ENCODE measurements at regions not wholly inside any gene's neighbourhood (a gene's known extent, or its start where the extent isn't known, plus 50 kb on each side); places are given as distances from the start of the nearest gene placed in this dataset.

DNA sequence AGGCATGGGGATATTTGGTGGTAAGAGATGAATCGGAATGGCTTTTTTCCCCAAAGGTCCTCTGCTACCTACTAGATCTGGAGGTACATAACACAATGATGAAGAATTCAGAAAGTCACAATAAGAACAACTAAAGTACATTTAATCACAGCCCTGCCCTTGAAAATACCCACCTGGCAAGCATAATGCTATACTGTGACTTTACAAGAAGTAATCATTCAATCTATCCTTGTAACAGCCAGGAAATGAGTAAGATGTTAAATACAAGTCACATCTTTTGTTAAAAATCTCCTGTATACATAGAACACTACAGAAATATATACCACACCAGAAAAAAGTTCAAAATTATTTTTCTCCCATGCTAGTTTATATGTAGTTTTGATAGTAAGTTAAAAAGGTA, 108.3 kb upstream of the ABCB5 start:
- Histone ChIP-seq H3K27ac (no peak overlapping the region), H4K20me1 (ENCODE audit: insufficient read depth, poor library complexity, severe bottlenecking) (no peaks in the 10 kb centered on the region), H3K4me2 (no peak overlapping the region), H3K79me2 (no peaks in the 10 kb centered on the region), H3K9me3 (ENCODE audit: low read depth) (no peaks in the 10 kb centered on the region), H3K27me3 (peaks cover 5% of the 10 kb centered on the region), H2AFZ (no peak overlapping the region), H3K36me3 (replicated peaks; ENCODE audit: insufficient read depth, low read depth) (no peaks in the 10 kb centered on the region), H3K9me2 (replicated peaks; ENCODE audit: insufficient read depth) (no peaks in the 10 kb centered on the region), H3K4me3 (no peak overlapping the region), H3K4me1 (ENCODE audit: insufficient read depth) (no peaks in the 10 kb centered on the region)
- TF ChIP-seq EZH2phosphoT487 (IDR thresholded peaks at IDR 0.05; ENCODE audit: low read depth, severe bottlenecking, unreplicated experiment) = no peak
- TF ChIP-seq EZH2 (IDR thresholded peaks at IDR 0.05; ENCODE audit: borderline replicate concordance) = no peak
- TF ChIP-seq, protein P1, sequence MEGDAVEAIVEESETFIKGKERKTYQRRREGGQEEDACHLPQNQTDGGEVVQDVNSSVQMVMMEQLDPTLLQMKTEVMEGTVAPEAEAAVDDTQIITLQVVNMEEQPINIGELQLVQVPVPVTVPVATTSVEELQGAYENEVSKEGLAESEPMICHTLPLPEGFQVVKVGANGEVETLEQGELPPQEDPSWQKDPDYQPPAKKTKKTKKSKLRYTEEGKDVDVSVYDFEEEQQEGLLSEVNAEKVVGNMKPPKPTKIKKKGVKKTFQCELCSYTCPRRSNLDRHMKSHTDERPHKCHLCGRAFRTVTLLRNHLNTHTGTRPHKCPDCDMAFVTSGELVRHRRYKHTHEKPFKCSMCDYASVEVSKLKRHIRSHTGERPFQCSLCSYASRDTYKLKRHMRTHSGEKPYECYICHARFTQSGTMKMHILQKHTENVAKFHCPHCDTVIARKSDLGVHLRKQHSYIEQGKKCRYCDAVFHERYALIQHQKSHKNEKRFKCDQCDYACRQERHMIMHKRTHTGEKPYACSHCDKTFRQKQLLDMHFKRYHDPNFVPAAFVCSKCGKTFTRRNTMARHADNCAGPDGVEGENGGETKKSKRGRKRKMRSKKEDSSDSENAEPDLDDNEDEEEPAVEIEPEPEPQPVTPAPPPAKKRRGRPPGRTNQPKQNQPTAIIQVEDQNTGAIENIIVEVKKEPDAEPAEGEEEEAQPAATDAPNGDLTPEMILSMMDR (IDR thresholded peaks at IDR 0.05; ENCODE audit: poor library complexity) = no peak
- DNase-seq (ENCODE audit: low spot score) = no peak
- WGBS (ENCODE audit: low lambda C conversion rate, missing lambda C conversion rate) = 86% methylated on average over 1 of the region's 1 CpG

DNA sequence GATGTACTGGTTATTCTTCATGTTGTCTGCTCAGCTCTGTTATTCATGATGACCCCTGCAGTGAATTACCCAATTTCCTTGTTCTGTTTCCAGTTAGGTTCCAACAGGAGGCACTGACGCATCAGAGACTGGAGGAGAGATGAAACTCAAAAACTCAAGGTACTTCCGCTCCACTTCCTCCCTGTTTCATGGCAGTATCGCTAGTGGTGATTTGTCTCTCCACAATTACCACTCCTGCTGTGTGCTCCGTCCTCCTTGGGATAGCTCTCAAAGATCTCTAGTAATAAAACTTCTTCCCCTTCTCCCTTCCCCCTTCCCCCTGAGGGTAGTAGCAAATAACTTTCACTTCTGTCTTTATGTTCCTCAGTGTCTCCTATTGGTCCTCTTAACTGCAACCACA, 107.4 kb upstream of the ABCB5 start:
- H4K20me1 ChIP-seq (ENCODE audit: insufficient read depth, poor library complexity, severe bottlenecking) = no peaks in the 10 kb centered on the region
- no peaks in the 10 kb centered on the region for H3K4me1 ChIP-seq (ENCODE audit: insufficient read depth)
- H3K79me2 ChIP-seq = no peaks in the 10 kb centered on the region
- no peak overlapping the region for H3K4me2 ChIP-seq
- no peaks in the 10 kb centered on the region for H3K9me3 ChIP-seq (ENCODE audit: low read depth)
- peaks cover 5% of the 10 kb centered on the region for H3K27me3 ChIP-seq
- H3K9me2 ChIP-seq (replicated peaks; ENCODE audit: insufficient read depth) = no peaks in the 10 kb centered on the region
- H3K27ac ChIP-seq = no peak overlapping the region
- H3K4me3 ChIP-seq = no peak overlapping the region
- no peaks in the 10 kb centered on the region for H3K36me3 ChIP-seq (replicated peaks; ENCODE audit: insufficient read depth, low read depth)
- WGBS (ENCODE audit: low lambda C conversion rate, missing lambda C conversion rate) = 85% methylated on average over 4 of the region's 4 CpGs
- no peak for TF ChIP-seq EZH2phosphoT487 (IDR thresholded peaks at IDR 0.05; ENCODE audit: low read depth, severe bottlenecking, unreplicated experiment)
- no peak for TF ChIP-seq EZH2 (IDR thresholded peaks at IDR 0.05; ENCODE audit: borderline replicate concordance)
- TF ChIP-seq, protein P1 (IDR thresholded peaks at IDR 0.05; ENCODE audit: poor library complexity) = no peak
- DNase-seq (ENCODE audit: low spot score) = no peak
- H2AFZ ChIP-seq = no peak overlapping the region

DNA sequence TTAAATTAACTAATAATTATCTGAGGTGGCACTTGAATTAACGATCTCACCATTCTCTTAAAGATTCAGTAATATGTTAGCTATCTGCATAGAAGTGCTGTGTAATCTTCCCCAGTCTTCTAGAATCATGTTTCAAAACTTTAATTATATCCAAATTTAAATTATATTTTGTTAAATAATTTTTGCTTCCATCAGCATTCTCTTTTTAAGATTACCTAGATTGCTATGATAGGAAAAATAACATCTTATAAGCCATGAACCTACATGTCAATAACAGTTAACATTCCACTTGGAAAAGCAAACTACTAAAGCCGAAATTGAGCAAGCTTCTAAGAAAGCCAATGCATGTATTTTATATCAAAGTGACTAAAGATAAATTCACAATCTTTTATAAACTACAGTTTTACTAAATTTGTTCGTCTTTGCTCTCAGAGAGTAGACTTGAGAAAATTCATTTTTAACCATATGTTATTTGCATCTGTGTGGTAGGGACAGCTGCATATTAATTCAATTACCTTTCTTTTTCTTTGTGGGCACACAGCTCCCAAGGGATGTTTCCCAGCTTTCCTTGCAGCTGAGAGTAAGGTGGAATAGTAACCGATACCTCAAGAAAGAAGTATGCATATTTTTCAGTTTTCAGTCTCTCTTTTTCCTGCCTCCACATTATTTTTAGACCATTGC, 105.4 kb upstream of the ABCB5 start:
- Histone ChIP-seq H3K4me2 (no peak overlapping the region), H3K27me3 (peaks cover 5% of the 10 kb centered on the region), H3K4me3 (no peak overlapping the region), H3K36me3 (replicated peaks; ENCODE audit: insufficient read depth, low read depth) (no peaks in the 10 kb centered on the region), H3K4me1 (ENCODE audit: insufficient read depth) (no peaks in the 10 kb centered on the region), H3K79me2 (no peaks in the 10 kb centered on the region), H4K20me1 (ENCODE audit: insufficient read depth, poor library complexity, severe bottlenecking) (no peaks in the 10 kb centered on the region), H3K9me2 (replicated peaks; ENCODE audit: insufficient read depth) (no peaks in the 10 kb centered on the region), H2AFZ (no peak overlapping the region), H3K27ac (no peak overlapping the region), H3K9me3 (ENCODE audit: low read depth) (no peaks in the 10 kb centered on the region)
- 93% methylated on average over 4 of the region's 4 CpGs for WGBS (ENCODE audit: low lambda C conversion rate, missing lambda C conversion rate)
- TF ChIP-seq EZH2phosphoT487 (IDR thresholded peaks at IDR 0.05; ENCODE audit: low read depth, severe bottlenecking, unreplicated experiment) (no peak), EZH2 (IDR thresholded peaks at IDR 0.05; ENCODE audit: borderline replicate concordance) (no peak)
- TF ChIP-seq, protein P1 (IDR thresholded peaks at IDR 0.05; ENCODE audit: poor library complexity) = no peak
- no peak for DNase-seq (ENCODE audit: low spot score)

All from hepatocyte (in vitro differentiated cells).